CD4-positive, alpha-beta T cell treated with Interleukin-6 for 4 hours (primary cell): ENCODE measurements at regions not wholly inside any gene's neighbourhood (a gene's known extent, or its start where the extent isn't known, plus 50 kb on each side); places are given as distances from the start of the nearest gene placed in this dataset.
"Not testable (repeated sequence)": the region's sequence is repeated elsewhere in the genome, so short reads cannot be mapped to it uniquely, and the experiment has no call there.

ENCODE experiments used
- DNase-seq: peaks from one replicate; pipeline ENCODE4 v3.0.0-alpha.2; 2020; ENCODE audit warnings: mixed read lengths

DNA sequence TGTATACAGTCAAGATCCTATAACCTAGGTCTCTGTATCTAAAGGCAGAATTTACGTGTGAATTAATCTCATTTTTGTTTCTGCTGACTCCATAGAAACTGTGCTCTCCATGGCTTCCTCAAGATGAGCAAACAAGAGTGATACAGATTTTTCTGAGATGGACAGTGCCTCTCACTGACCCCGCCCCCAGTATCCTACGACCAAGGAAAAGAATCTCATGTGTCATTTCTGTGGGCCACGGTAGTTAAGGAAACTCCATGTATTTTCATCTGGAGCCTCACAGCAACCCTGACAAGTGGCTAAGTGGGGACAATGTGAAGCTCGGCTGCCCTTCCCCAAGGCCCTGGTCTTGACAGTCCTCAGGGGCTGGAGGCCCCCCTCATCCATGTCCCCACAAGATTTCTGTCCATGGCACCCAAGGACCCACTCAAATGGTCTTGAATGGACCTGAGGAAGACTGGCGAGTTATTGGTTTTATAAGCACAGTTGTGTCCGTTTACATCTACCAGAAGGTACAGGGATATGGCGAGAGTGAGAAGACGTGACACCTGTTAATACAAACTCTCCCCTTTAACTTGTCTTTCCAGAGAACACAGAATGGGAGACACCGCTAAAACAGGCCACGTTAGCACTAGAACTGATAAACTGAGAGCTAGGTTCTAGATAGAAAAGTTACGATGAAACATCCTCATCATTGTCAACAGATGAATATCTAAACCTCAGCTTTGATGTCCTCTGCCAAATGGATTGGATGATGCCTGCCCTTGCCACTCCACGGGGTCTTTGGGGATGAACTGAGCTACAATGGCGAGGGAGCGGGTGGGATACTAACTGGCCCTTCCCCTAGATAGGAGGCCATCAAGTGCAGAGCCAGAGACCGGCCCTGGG lies 108.4 kb upstream of the EGLN3 start:
- DNase-seq = no peak

DNA sequence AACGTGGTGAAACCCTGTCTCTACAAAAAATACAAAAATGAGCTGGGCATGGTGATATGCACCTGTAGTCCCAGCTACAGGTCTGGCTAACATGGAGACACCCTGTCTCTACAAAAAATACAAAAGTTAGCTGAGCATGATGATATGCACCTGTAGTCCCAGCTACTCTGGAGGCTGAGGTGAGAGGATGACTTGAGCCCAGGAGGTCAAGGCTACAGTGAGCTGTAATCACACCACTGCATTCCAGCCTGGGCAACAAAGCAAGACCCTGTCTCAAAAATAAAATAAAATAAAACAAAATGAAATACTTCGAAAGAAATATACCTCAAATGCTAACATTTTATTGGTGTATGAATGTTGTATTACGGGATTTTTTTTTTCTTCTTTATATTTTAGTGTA lies 107.6 kb upstream of the EGLN3 start:
- DNase-seq = no peak

DNA sequence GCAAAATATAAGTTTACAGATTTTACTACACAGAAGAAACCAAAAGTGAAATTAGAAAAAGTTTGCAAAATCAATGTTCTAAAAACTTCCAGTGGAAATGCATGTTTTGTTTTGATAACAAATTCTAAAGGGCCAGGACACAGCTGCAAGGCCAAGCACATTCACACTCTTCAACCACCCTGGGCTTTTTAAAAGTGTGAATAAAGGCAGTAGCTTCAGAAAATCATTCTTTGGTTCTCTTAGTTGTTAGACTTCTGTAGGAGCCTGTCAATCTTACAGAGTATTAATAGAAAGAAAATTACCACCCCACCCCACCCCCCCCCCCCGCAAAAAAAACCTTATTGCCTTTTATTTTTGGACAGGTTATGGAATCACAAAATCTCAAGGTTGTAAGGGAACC lies 105.2 kb upstream of the EGLN3 start:
- no peak for DNase-seq

DNA sequence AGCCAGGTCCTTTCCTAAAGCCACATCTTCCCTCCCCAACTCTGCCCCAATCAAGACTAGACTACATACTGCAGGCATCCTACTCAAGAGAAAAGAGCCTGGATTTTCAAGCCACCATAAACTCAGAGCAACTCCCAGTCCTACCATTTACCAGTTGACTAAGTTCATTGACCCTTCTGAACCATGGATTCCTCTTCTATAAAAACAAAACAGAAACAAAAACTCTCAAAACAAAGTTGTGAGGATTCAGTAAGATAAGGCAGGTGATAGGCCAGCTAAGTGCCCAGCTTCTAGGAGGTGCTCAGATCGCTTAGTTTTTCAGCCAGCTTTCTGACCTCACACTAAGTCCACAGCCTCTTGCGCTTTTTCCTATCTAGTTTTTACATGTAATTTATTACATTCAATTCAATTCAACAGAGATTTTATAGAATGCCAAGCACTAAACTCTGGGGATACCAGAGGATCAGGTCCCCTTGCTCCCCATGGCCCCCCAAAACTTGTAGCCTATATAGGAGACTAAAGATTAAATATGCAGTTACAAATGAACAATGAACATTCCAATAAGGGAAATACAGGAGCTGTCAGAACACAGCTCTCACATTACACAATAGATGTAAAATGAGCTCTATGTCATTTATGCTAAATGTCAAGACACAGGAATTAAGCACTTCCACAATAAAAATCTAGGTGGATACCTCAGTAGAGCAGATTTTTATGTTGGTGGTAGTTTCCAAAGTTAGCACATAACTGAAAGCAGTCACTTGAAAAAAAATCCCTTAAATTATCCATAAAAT lies 104.5 kb upstream of the EGLN3 start:
- DNase-seq = no peak

DNA sequence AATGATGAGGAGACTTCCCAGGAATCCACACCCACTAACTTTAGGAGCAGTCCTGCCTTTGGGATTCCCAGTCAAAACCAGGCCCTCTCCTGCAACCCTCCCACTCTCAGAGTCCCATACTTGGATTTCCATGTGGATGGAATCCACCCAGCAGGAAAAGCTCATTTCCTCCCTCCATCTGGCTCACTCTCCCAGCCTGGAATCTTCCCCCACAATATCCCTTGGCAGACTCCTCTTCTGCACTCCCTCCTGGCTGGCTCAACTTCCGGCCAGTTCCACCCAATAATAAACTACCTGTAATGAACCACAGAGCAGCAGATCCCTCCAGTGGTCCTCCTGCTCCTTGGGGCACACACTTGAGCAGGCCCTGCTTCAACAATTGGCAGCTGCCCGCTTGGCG lies 102.8 kb upstream of the EGLN3 start:
- DNase-seq = no peak

DNA sequence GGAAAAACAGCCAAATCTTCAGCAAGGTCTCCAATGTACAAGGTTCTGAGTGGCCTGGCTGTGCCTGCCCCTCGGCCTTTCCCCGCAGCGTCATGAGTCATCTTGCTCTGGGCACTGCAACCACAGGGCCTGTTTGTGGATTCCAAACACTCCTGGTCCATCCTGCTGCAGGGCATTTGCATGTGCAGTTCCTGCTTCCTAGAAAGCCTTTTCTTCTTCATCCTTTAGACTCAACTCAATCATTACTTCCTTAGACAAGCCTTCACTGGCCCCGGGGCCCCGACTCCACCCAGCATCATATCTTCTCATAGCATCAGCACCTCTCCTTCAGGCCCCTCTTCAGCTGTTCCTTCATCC lies 101.8 kb upstream of the EGLN3 start:
- no peak for DNase-seq

DNA sequence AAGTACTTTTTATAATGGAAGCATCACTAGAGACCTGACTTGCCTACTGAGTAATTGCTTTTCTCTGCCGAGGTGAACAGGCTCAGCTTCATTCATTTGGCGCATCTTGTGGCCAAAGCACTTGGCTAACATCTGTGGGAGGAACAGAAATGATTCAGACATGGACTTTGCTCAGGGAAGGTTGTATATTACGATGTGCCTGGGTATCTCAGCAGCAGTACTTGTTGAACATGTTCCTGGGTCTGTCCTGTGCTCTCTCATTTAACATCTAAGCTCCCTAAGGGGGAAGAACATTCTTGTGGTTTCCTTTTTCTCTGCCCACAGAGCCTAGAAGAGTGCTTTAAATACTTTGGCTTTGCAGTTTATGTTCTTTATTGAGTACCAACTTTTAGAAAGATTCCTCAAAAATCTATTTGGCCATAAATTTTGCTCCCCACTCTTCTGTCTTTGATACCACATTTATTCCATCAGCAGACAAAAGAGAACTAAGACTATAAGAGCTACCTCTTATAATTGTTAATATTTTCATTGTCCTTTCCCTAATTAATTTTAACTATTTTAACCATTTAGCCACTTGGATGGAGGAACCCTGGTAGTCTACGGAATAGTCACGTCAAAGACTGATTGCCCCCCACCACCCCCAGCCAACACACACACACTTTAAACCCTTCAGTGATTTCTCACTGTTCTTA lies 101.2 kb upstream of the EGLN3 start:
- DNase-seq = no peak

DNA sequence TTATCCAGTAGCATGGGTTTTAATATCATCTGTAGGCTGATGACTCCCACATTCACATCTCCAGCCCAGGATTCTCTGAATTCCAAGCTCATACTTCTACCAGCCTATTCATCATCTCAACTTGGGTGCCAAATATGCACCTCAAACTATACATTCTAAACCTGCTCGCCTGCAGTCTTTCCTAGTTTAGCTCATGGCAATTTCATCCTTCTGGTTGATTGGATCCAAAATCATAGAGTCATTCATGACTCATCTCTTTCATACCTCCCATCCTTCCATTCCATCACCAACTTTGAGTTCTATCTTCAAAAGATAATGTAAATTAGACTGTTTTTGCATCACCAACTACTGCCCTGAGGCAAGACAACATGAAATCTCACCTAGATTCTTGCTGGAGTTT lies 99.7 kb upstream of the EGLN3 start:
- no peak for DNase-seq

DNA sequence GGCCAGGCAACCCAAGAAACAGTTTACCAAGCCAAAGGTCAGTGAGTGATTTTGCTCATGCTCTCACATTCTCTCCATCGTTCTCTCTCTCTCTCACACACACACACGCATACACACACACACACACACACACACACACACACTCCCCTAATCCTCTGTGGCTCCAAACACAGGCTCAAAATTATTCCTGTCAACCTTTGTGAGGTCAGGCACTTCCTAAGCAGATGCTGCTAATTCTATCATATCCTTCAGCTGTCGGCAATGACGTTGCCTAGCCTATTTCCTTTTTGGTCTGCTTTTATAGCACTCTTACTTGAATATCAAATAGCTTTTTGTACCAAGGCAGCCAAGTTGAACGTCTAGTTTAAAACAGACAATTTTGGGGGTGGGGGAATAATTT lies 98.9 kb upstream of the EGLN3 start:
- DNase-seq = no peak

DNA sequence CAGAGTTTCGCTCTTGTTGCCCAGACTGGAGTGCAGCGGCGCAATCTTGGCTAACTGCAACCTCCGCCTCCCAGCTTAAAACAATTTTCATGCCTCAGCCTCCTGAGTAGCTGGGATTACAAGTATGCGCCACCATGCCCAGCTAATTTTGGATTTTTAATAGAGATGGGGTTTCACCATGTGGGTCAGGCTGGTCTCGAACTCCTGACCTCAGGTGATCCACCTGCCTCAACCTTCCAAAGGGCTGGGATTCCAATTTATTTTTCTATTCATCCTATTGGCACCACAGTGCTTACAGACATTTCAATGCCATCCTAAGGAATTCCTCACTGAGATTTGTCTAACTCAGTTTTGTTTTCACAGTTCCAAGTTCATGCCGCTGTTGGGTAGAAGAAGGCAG lies 98.3 kb upstream of the EGLN3 start:
- not testable (repeated sequence) for DNase-seq

DNA sequence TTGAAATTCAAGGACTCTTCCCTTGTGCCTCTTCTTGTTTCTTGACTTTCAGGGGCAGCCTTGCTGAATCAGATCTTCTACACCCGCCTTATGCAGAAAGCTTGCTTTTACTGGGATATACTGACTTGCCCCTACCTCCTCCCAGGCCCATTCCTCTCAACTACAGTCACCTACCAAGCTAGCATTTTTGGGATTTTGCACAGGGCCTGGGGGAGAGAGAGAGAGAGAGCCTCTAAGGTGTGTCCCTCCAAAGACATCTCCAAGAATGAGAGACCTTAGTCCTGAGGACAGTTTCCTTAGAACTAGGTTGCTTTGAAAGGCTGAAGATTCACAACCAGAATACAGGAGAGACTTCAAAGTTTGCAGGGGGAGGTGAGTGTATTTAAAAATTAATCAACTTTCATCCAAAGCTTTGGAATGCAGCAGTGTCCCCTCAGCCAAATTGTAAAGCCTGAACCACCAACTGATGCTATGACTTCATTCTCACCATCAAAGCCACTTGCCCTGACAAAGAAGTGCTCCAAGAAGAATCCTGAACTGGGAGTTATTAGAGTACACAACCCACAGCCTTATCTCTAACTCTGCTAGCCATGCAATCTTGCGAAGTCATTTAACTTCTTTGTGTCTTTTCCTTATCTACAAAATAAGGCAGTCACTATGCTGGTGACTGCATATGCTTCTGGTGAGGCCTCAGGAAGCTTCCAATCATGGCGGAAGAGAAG lies 96.1 kb upstream of the EGLN3 start:
- no peak for DNase-seq

DNA sequence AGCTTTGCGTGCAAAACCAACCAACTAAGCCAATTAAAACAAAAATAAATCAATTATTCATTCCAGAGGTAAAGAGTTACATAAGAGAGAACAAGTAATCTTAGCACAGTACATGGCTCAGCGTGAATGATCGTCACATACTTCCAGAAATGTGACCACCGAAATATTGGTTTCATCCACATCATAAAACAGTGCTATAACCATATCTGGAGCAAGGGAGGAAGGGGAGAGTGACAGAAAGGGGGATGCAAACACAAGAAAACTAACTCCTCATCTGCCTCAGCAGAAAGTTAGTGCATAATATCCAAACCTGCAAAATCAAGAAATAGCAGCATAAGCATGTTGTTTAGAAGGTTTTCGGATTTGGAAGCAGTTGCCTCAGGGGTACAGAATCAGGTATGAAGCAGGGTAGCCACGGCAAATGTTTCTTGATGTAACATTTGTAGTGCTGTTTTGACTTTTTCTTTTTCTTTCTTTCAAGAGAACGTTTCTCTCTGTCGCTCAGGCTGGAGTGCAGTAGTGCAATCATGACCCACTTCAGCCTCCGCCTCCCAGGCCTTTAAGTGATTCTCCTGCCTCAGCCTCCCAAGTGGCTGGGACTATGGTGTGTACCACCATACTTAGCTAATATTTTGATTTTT lies 93.9 kb upstream of the EGLN3 start:
- DNase-seq = no peak

DNA sequence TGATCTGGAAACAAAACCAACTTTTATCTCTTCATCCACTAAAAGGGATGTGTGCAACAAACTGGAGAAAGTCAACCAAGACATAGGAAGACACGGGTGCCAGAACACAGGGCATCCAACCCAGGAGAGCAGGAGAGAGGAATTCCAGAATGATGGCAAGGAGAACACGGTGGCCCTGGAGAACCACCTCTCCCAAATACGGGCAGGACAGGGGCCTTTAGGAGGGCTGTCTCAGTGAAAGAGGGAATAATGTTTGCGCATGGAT lies 93.4 kb upstream of the EGLN3 start:
- no peak for DNase-seq

DNA sequence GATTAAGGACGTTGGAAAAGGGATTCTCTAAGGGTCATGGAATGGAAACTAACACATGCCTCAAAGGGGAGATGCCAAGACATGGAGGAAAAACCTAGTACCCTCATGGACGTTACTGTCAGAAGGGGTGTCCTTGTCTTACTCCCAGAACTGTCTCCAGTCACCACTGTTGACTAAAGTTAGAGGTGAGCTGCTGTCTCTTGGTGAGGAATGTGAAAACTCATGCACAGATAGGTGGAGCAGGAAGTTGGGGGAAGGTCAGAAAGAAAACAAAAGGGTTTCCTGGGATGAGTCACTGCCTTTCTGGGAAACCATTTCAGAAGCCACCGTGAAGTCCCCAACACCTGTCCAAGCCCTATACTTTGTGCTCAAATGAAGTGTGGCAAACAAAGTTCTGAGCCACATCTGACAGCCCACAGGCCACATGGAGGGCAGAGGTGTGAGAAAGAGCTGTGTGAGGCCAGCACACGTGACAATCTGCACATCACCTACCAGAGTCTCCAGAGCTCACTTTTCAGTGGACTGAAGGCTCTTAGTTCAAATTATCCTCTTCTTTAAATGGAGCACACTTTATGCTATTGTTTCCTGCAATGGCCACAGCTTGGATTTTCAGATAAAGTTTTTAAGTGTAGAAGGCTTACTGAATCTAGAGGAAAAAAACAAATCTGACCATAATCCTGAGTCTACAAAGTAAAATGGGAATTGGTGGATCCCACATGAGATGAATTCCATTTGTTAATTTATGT lies 92.9 kb upstream of the EGLN3 start:
- peak; percentile 68 for DNase-seq

DNA sequence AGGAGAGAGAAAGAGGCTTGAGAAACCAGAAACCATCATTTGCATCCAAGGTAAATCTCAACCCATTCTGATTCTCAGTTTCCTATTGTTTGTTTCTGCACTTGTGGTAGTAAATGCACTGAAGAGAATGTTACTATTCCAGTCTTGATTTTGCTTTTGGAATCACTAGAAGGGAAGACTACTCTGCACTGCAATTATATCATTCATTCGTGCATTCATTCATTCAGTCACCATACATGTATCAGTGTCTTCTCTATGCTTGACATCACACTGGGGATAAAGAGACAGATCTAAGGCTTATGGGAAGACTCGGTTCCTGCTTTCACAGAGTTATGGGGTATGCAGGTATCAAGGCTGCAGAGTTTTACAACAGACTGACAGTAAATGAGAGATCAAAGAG lies 90.3 kb upstream of the EGLN3 start:
- no peak for DNase-seq

DNA sequence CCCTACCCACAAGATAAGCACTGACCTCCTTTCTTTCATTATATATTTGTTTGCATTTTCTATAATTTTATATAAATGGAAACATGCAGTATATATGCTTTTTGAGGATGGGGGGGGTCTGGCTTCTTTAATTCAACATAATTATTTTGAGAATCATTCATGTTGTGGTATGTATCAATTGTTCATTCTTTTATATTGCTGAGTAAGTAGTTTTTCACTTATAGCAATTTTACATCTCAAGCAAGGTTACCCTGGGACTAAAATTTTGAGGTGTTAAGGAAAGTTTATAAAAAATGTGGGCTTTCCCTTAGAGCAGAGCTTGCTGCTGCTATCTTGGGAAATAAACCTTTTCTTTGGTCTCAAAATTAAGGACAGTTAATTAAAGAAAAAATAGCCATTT lies 89.9 kb upstream of the EGLN3 start:
- DNase-seq = no peak

DNA sequence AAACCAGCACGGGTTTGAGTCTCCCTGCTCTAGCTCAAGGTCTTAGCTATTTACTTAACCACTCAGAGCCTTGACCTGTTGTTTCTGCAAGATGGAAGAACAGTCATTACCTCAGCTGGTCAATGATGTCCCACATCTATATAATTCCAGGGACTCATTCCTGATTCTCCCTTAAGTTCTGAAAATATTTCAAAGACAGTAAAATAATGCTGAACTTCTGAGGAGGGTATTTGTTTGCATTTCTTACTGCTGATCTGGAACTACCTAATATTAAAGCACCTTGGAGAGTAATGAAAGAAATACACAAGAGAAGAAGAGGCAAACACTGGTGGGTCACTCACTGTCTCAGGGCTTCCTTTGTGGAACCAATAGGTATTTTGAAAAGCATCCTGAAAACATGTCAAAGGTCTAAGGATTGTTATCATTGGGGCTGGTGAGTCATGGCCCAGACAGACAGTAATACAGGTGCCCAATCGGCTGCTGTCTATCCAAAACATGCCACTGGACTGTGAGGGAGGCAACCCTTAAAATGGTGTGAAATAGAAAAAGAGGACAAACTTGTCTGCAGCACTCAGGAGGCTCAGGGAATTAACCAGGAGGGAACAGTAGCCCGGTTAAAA lies 88.7 kb upstream of the EGLN3 start:
- no peak for DNase-seq

DNA sequence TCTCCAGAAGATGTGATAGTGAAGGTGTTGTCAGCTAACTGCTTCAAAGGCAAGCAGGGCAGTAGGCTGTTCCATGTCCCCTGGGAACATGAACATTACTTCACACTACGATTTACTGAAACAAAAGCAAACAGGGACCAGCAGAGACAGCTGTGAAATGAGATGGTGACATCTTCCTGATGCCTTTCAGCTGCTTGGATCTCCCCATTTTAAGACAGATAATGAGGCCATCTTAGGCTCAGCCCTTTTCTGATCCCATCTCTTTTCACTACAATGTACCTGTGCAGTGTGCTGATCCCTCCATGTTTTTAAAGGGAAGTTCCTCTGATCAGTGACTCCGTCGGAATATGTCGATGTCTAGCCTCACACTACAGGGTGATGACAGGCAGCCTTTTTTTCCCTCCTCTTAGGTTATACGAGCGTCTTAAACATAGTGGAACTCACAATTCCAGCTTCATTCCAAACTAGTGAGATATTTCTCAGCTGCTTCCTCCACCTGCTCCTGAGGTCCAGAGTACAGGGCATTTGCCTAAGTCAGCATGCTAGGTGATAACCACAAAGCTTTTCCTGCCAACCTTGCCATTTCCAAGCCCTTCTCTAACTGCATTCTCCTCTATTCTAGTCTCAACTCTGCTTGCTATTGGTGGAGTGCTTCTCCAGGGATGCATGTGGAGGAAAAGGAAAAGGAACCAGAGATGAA lies 87.6 kb upstream of the EGLN3 start:
- no peak for DNase-seq

DNA sequence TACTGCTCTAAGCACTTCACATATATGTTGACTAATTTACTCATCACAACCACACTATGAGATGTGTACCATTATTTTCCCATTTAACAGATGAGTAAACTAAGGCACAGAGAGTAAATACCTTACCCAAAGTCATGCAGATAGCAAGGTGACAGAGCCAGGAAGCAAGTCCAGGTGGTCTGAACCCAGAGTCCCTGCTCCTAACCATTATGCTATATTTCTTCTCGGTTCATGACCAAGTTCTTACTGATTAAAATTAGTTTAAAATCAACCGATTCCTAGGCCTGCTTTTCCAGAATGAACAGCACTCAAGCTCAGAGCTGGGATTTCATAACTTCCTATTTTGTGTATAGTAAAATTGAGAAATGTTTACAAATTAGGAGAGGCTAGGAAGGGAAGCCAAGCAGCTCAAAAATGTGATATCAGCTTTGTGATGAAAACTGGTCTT lies 85.5 kb upstream of the EGLN3 start:
- no peak for DNase-seq

DNA sequence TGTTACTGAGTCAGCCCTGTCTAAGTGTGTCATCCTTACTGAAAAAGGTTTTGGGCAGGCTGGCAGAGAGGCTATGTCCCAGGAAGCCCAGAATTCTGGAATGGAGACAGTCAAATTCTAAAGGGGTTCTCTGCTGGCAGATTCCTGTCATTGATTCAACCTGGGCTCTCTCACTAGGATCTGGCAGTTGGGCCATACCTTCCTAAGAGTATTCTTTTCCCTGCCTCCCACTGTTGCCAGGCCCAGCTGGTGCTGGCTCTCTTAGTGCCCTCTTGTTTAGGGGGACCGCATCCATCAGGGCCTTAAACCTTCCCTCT lies 85.0 kb upstream of the EGLN3 start:
- DNase-seq = no peak
